OCI-LY1 (cell line): ENCODE measurements at regions not wholly inside any gene's neighbourhood (a gene's known extent, or its start where the extent isn't known, plus 50 kb on each side); places are given as distances from the start of the nearest gene placed in this dataset.

Source experiments
- EZH2 ChIP-seq: fragments of 200-600 bp; sonication (generic), shearing (Covaris generic); IDR thresholded peaks from 2 replicates; pipeline ENCODE4 v1.8.0; 2017; ENCODE audit warnings: borderline replicate concordance, mixed run types, mild to moderate bottlenecking, antibody characterized with exemption, low read length, moderate library complexity, mixed read lengths
- TF ChIP-seq, protein P1 (sequence below): fragments of 200-600 bp; sonication (generic), shearing (Covaris generic); IDR thresholded peaks from 2 replicates; pipeline ENCODE4 v1.5.1; 2017; ENCODE audit warnings: mild to moderate bottlenecking, antibody characterized with exemption, low read length, moderate library complexity, mixed read lengths

- TF ChIP-seq, protein P1, sequence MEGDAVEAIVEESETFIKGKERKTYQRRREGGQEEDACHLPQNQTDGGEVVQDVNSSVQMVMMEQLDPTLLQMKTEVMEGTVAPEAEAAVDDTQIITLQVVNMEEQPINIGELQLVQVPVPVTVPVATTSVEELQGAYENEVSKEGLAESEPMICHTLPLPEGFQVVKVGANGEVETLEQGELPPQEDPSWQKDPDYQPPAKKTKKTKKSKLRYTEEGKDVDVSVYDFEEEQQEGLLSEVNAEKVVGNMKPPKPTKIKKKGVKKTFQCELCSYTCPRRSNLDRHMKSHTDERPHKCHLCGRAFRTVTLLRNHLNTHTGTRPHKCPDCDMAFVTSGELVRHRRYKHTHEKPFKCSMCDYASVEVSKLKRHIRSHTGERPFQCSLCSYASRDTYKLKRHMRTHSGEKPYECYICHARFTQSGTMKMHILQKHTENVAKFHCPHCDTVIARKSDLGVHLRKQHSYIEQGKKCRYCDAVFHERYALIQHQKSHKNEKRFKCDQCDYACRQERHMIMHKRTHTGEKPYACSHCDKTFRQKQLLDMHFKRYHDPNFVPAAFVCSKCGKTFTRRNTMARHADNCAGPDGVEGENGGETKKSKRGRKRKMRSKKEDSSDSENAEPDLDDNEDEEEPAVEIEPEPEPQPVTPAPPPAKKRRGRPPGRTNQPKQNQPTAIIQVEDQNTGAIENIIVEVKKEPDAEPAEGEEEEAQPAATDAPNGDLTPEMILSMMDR: no peak
- TF ChIP-seq EZH2: no peak
Measured at GRCh38 chr13:59182241-59182640, 981.5 kb downstream of the DIAPH3 start.
